ENCODE measurements at regions not wholly inside any gene's neighbourhood (a gene's known extent, or its start where the extent isn't known, plus 50 kb on each side); places are given as distances from the start of the nearest gene placed in this dataset.

DNA sequence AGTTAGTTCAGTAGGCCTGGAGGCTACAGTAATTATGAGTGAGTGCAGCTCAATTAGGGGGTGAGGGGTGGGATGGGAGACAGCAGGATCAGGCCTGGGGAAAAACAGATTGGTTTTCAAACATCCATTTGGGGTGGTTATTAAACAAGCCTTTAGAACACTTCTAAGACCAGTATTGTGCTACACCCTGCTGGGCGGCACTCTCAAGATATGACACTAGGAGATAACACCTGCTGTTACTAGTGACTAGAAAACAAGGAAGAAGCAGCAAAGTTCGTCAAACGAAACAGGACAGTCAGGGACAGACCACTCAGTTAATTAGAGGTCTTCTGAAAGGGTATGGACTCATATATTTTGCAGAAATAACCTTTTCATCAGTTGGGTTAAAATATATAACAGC is 353.6 kb downstream of the PTEN start:
- peak; percentile 84 for ATAC-seq
- no peaks in the 10 kb centered on the region for H3K79me2 ChIP-seq (ENCODE audit: control insufficient read depth, insufficient read depth, low read length)
- no peaks in the 10 kb centered on the region for H3K36me3 ChIP-seq (ENCODE audit: control insufficient read depth in 2 of 2, insufficient read depth in 2 of 2, low read length in 1 of 2)
- WGBS (ENCODE audit: insufficient coverage, insufficient replicate concordance, low lambda C conversion rate, missing lambda C conversion rate): 88% methylated on average over 3 of the region's 3 CpGs
- CTCF ChIA-PET: interaction anchor here (1.6 to 4.9 kb wide), 3 partner anchors 9 to 359 kb away, joined by 6 to 24 read pairs (median 6); no protein-coding TSS in a partner anchor
- no peak overlapping the region for H3K9ac ChIP-seq (ENCODE audit: control insufficient read depth, insufficient read depth, low read length)
- no TSS peak for BruUV-seq (replicated peaks)
- SMC1A ChIA-PET (ENCODE audit: uncharacterized antibody, unreplicated experiment): interaction anchor here (0.6 to 1.5 kb wide), 4 partner anchors 109 to 357 kb away, joined by 3 to 5 read pairs (median 4); no protein-coding TSS in a partner anchor
- no peak for DNase-seq (ENCODE audit: low read depth, low spot score)
- in situ Hi-C loops (cut with MboI): no loop called here
- no peak overlapping the region for H3K4me3 ChIP-seq
- peak; percentile 64 for TF ChIP-seq RAD21 (IDR thresholded peaks at IDR 0.05; ENCODE audit: insufficient read depth, low read depth, low read length)
- TF ChIP-seq NBN (IDR thresholded peaks at IDR 0.05): no peak
- TF ChIP-seq, protein P1, sequence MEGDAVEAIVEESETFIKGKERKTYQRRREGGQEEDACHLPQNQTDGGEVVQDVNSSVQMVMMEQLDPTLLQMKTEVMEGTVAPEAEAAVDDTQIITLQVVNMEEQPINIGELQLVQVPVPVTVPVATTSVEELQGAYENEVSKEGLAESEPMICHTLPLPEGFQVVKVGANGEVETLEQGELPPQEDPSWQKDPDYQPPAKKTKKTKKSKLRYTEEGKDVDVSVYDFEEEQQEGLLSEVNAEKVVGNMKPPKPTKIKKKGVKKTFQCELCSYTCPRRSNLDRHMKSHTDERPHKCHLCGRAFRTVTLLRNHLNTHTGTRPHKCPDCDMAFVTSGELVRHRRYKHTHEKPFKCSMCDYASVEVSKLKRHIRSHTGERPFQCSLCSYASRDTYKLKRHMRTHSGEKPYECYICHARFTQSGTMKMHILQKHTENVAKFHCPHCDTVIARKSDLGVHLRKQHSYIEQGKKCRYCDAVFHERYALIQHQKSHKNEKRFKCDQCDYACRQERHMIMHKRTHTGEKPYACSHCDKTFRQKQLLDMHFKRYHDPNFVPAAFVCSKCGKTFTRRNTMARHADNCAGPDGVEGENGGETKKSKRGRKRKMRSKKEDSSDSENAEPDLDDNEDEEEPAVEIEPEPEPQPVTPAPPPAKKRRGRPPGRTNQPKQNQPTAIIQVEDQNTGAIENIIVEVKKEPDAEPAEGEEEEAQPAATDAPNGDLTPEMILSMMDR (IDR thresholded peaks at IDR 0.05 in 2 of 3, conservative IDR thresholded peaks at IDR 0.05 in 1 of 3; ENCODE audit: control insufficient read depth in 2 of 3, extremely low read depth in 1 of 3, insufficient read depth in 1 of 3, low read depth in 3 of 3, low read length in 3 of 3): peak; percentile 15 to 33 (median 32); a peak in 4 of 6 replicates
- TF ChIP-seq MTA2 (IDR thresholded peaks at IDR 0.05; ENCODE audit: low read depth): 0 out of 2 replicates have a peak, but pooled peaks have one; percentile 18
- H4K20me1 ChIP-seq (ENCODE audit: control insufficient read depth, insufficient read depth): no peaks in the 10 kb centered on the region
- intact Hi-C loops (cut with micrococcal nuclease; ENCODE audit: unreplicated experiment): loop anchor here (1.0 to 2.0 kb wide), 2 partner anchors 336 to 356 kb away; no protein-coding TSS in a partner anchor
- RAD21 ChIA-PET (ENCODE audit: unreplicated experiment): interaction anchor here (1.3 to 1.9 kb wide), 2 partner anchors 109 to 355 kb away, joined by 4 to 11 read pairs; partner anchors contain the start of genes KLLN and PTEN
- H3K4me1 ChIP-seq (ENCODE audit: control insufficient read depth, insufficient read depth, low read length): peaks cover 3% of the 10 kb centered on the region; the same call in 1 of the 2 replicates
- H3K4me2 ChIP-seq (ENCODE audit: control insufficient read depth, insufficient read depth): no peak overlapping the region; the same call in 1 of the 2 replicates
- no peaks in the 10 kb centered on the region for H3K9me3 ChIP-seq (replicated peaks; ENCODE audit: control insufficient read depth, insufficient read depth, low read length)
- FAIRE-seq: peak; percentile 79
- no peaks in the 10 kb centered on the region for H3K27me3 ChIP-seq (replicated peaks in 1 of 2; ENCODE audit: control insufficient read depth in 2 of 2, insufficient read depth in 2 of 2, low read length in 1 of 2)
- no peak overlapping the region for H3K27ac ChIP-seq (ENCODE audit: control insufficient read depth, insufficient read depth)
- peak overlapping the region; percentile 48 for H2AFZ ChIP-seq (ENCODE audit: control insufficient read depth, low read depth, low read length)
- POLR2A ChIA-PET: no interaction called here

DNA sequence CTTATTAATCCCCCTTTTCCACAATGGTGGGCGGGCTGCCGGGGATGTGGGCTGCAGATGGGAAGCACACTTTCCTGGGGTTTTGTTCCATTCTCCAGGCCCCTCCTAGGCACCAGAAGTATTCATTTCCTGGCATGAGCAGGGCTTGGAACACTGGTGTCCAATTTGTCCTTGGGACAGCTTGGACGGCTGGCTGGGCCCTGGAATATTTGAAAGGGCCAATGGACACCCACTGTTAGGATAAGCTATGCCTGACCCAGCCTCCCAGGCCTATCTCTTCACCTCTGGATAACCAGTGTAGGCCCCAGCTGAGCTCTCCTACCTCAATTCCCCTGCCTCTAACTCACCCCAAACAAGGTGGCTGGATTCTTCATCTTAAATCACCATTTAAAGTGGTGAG is 354.9 kb downstream of the PTEN start:
- Histone ChIP-seq H3K36me3 (ENCODE audit: control insufficient read depth in 2 of 2, insufficient read depth in 2 of 2, low read length in 1 of 2) (no peaks in the 10 kb centered on the region), H3K27me3 (replicated peaks in 1 of 2; ENCODE audit: control insufficient read depth in 2 of 2, insufficient read depth in 2 of 2, low read length in 1 of 2) (no peaks in the 10 kb centered on the region), H3K9ac (ENCODE audit: control insufficient read depth, insufficient read depth, low read length) (no peak overlapping the region), H3K79me2 (ENCODE audit: control insufficient read depth, insufficient read depth, low read length) (no peaks in the 10 kb centered on the region), H3K4me1 (ENCODE audit: control insufficient read depth, insufficient read depth, low read length) (peaks cover 3% of the 10 kb centered on the region; the same call in 1 of the 2 replicates), H3K27ac (ENCODE audit: control insufficient read depth, insufficient read depth) (no peak overlapping the region), H3K4me3 (no peak overlapping the region), H4K20me1 (ENCODE audit: control insufficient read depth, insufficient read depth) (no peaks in the 10 kb centered on the region), H3K4me2 (ENCODE audit: control insufficient read depth, insufficient read depth) (no peak overlapping the region), H2AFZ (ENCODE audit: control insufficient read depth, low read depth, low read length) (no peak overlapping the region), H3K9me3 (replicated peaks; ENCODE audit: control insufficient read depth, insufficient read depth, low read length) (no peaks in the 10 kb centered on the region)
- DNase-seq (ENCODE audit: low read depth, low spot score): no peak
- FAIRE-seq: no peak
- POLR2A ChIA-PET: no interaction called here
- no TSS peak for BruUV-seq (replicated peaks)
- no peak for ATAC-seq
- in situ Hi-C loops (cut with MboI): no loop called here
- TF ChIP-seq TARDBP (IDR thresholded peaks at IDR 0.05; ENCODE audit: borderline replicate concordance): no peak
- no peak for TF ChIP-seq SIN3A (IDR thresholded peaks at IDR 0.05; ENCODE audit: low read depth, low read length)
- SMC1A ChIA-PET (ENCODE audit: uncharacterized antibody, unreplicated experiment): interaction anchor here (1.2 to 1.6 kb wide), 4 partner anchors 63 to 173 kb away, joined by 3 to 5 read pairs (median 4); no protein-coding TSS in a partner anchor
- RAD21 ChIA-PET (ENCODE audit: unreplicated experiment): interaction anchor here (1.0 to 1.4 kb wide), 2 partner anchors 169 to 171 kb away, joined by 4 read pairs; no protein-coding TSS in a partner anchor
- intact Hi-C loops (cut with micrococcal nuclease; ENCODE audit: unreplicated experiment): no loop called here
- CTCF ChIA-PET: interaction anchor here (0.9 to 4.9 kb wide), 5 partner anchors 10 to 360 kb away, joined by 3 to 24 read pairs (median 6); no protein-coding TSS in a partner anchor
- WGBS (ENCODE audit: insufficient coverage, insufficient replicate concordance, low lambda C conversion rate, missing lambda C conversion rate): 79% methylated on average over 3 of the region's 3 CpGs

Data from GM12878 (cell line).